ENCODE measurements at regions not wholly inside any gene's neighbourhood (a gene's known extent, or its start where the extent isn't known, plus 50 kb on each side); places are given as distances from the start of the nearest gene placed in this dataset.

DNA sequence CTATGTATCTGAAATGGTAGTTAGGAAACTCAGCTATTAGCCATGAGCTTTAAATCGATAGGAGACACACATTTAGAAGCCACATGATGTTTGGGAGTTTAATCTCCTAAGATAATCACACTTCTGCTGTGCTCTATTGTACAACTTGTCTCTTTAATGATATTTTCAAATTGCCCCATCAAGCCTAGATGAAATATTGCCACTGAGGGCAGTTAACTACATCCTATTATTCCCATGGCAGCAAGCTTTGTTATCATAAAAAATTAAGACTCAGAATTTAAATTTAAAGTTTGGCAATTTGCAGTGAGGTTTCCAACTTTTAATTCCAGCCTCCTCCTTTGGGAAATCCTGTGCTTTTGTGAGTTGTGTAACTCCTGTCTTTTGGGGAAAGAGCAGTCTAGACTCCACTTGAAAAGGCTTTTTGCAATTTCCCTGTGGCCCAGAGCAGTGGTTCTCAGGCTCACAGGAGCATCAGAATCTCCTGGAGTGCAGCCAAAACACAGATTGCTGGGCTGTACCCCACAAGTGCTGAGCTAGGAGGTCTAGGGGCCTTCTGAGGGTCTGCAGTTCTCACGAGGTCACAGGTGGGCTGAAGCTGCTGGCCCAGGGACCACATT, 792.4 kb downstream of the QKI start:
- Histone ChIP-seq H3K27me3 (ENCODE audit: control insufficient read depth, insufficient read depth) (no peaks in the 10 kb centered on the region), H3K27ac (ENCODE audit: low read length) (no peak overlapping the region), H3K9me3 (ENCODE audit: control insufficient read depth, low read length) (no peaks in the 10 kb centered on the region), H3K4me1 (ENCODE audit: control insufficient read depth, insufficient read depth, low read length) (peaks cover 2% of the 10 kb centered on the region), H3K4me3 (ENCODE audit: low read length) (no peak overlapping the region)
- intact Hi-C loops (cut with DNase I): no loop called here
- 85% methylated on average over 2 of the region's 2 CpGs for WGBS
- no peak for DNase-seq
- ATAC-seq: peak; percentile 29 to 51

DNA sequence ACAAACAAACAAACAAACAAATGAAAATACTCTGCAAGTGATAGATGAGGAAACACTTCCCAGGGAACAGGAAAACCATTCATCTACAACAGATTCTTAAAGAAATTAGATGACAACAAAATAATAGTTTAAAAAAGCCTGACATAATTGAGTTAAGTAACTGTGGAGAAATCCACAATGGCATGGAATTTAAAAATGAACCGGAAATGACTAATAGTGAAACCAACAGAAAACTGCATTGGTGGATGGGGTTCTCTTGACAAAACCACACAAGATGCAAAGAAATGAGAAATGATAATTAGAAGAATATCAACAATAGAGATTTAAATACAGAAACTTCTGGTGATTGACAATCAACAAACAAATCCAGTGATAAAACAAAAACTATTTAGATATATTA, 785.6 kb downstream of the QKI start:
- WGBS: 82% methylated on average over 1 of the region's 1 CpG
- H3K4me1 ChIP-seq (ENCODE audit: control insufficient read depth, insufficient read depth, low read length): no peaks in the 10 kb centered on the region
- H3K27me3 ChIP-seq (ENCODE audit: control insufficient read depth, insufficient read depth): no peaks in the 10 kb centered on the region
- H3K27ac ChIP-seq (ENCODE audit: low read length): no peak overlapping the region
- ATAC-seq (no peak), DNase-seq (no peak)
- no peak overlapping the region for H3K4me3 ChIP-seq (ENCODE audit: low read length)
- no peaks in the 10 kb centered on the region for H3K9me3 ChIP-seq (ENCODE audit: control insufficient read depth, low read length)
- intact Hi-C loops (cut with DNase I): no loop called here

DNA sequence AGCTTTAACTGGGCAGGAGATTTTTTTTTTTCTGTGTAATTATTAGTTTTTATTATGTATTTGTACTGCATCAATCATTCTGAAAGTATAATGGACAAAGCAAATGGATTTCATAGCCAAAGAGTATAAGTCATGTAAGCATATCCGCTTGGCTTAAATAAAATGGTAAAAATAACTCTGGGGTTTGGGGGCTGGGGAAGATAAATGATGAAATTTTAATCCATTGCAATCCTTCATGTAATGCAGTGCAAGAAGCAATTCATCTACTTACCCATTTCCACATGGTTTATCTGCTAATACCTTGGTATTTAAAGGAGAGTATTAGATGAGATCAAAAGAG, 781.4 kb downstream of the QKI start:
- intact Hi-C loops (cut with DNase I): no loop called here
- Histone ChIP-seq H3K27ac (ENCODE audit: low read length) (no peak overlapping the region), H3K27me3 (ENCODE audit: control insufficient read depth, insufficient read depth) (no peaks in the 10 kb centered on the region), H3K4me1 (ENCODE audit: control insufficient read depth, insufficient read depth, low read length) (no peaks in the 10 kb centered on the region), H3K9me3 (ENCODE audit: control insufficient read depth, low read length) (no peaks in the 10 kb centered on the region), H3K4me3 (ENCODE audit: low read length) (no peak overlapping the region)
- WGBS: 73% methylated on average over 1 of the region's 1 CpG
- DNase-seq (no peak), ATAC-seq (no peak)

DNA sequence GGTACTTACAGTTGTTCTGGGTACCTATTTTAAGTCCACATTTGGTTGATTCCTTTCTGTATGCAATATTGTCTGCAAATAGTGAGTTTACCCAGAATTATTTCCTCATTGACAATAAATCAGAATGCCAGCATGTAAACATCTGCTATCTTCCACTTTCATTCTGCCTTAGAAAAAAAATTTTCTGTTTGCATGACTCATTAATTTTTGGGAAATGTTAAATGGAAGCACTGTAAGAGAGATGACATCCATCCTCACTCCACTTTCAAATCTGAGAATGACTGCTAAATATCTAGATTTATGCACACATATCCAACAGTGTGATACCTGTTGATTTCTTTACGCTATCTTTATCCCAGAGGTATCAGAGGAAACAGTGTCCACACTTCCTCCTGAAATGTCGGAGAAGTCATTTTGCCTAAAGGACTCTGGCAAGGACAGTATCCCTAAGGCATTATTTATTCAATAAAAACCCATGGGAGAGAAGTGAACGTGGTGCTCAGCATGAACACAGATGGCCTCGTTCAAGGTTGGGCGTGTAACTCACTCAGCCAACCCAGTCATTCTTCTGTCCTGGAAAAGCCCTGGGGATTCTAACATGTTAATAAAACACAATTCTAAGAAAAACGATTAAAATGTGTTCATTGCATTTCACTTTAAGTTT, 780.9 kb downstream of the QKI start:
- Histone ChIP-seq H3K4me1 (ENCODE audit: control insufficient read depth, insufficient read depth, low read length) (no peaks in the 10 kb centered on the region), H3K27ac (ENCODE audit: low read length) (no peak overlapping the region), H3K27me3 (ENCODE audit: control insufficient read depth, insufficient read depth) (no peaks in the 10 kb centered on the region), H3K4me3 (ENCODE audit: low read length) (no peak overlapping the region), H3K9me3 (ENCODE audit: control insufficient read depth, low read length) (no peaks in the 10 kb centered on the region)
- 51% methylated on average over 6 of the region's 6 CpGs for WGBS
- intact Hi-C loops (cut with DNase I): no loop called here
- DNase-seq (no peak), ATAC-seq (no peak)

DNA sequence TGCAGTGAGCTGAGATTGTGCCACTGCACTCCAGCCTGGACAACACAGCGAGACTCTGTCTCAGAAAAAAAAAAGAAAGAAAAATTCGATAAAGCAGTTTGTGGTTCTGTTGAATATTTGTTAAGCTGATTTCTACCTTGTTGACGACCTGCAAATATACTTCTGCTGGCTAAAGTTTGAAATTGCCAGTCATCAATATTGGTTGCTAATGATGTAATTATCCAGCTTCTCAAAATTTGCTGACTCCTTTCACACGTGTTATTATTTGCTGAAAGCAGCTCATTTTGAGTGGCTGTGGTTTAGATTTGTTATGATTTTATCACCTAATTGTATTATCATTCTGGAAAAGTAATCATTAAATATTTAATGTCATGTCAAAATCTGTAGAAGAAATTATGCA, 774.3 kb downstream of the QKI start:
- Histone ChIP-seq H3K27ac (ENCODE audit: low read length) (no peak overlapping the region), H3K27me3 (ENCODE audit: control insufficient read depth, insufficient read depth) (no peaks in the 10 kb centered on the region), H3K4me3 (ENCODE audit: low read length) (no peak overlapping the region), H3K9me3 (ENCODE audit: control insufficient read depth, low read length) (no peaks in the 10 kb centered on the region), H3K4me1 (ENCODE audit: control insufficient read depth, insufficient read depth, low read length) (no peaks in the 10 kb centered on the region)
- DNase-seq: no peak
- WGBS: 89% methylated on average over 4 of the region's 4 CpGs
- no peak for ATAC-seq
- intact Hi-C loops (cut with DNase I): no loop called here

DNA sequence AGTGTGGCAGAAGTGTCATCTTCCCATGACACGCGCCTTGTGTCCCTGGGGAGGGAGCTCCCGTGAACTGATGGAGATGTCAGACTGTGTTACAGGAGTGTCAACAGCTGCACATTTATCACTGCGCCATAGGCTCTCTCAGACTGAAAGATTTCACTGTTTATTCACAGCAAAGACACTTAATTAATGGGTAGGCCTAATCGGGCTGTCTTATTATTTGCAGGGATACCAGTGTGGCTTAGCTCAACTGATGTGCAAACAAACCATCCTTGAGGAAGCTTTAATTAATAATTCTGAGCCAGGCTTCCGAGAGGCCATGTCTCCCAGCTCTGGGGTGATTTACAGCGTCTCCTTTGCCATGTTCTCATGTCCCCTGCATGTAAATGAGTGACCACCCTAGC, 771.0 kb downstream of the QKI start:
- WGBS: 60% methylated on average over 7 of the region's 7 CpGs
- Histone ChIP-seq H3K27ac (ENCODE audit: low read length) (no peak overlapping the region), H3K9me3 (ENCODE audit: control insufficient read depth, low read length) (no peaks in the 10 kb centered on the region), H3K4me1 (ENCODE audit: control insufficient read depth, insufficient read depth, low read length) (no peaks in the 10 kb centered on the region), H3K27me3 (ENCODE audit: control insufficient read depth, insufficient read depth) (no peaks in the 10 kb centered on the region), H3K4me3 (ENCODE audit: low read length) (no peak overlapping the region)
- no peak for DNase-seq
- no peak for ATAC-seq
- intact Hi-C loops (cut with DNase I): no loop called here

DNA sequence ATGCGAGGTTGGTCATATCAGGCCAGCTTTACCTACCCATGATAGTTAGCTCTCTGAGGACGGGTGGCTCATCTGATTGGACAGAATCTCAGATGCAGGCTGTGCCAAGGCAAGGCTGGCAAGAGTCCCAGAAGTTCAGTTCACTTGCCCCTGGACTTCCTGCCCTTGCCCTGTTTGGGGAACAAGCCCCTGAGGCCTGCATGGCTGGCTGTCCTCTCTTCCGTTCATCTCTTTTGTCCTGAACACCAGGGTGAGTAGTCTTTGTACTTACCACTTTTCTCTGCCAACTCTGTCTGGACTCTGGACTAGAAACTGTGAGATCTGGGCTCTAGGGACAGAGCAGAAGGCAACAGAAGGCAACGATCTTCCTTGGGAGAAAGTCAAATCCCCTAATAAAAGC, 769.9 kb downstream of the QKI start:
- no peak for DNase-seq
- peak in 1 of 2 donors; percentile 71 for ATAC-seq
- Histone ChIP-seq H3K27ac (ENCODE audit: low read length) (no peak overlapping the region), H3K4me1 (ENCODE audit: control insufficient read depth, insufficient read depth, low read length) (no peaks in the 10 kb centered on the region), H3K27me3 (ENCODE audit: control insufficient read depth, insufficient read depth) (no peaks in the 10 kb centered on the region), H3K9me3 (ENCODE audit: control insufficient read depth, low read length) (no peaks in the 10 kb centered on the region), H3K4me3 (ENCODE audit: low read length) (no peak overlapping the region)
- 55% methylated on average over 4 of the region's 4 CpGs for WGBS
- intact Hi-C loops (cut with DNase I): no loop called here

DNA sequence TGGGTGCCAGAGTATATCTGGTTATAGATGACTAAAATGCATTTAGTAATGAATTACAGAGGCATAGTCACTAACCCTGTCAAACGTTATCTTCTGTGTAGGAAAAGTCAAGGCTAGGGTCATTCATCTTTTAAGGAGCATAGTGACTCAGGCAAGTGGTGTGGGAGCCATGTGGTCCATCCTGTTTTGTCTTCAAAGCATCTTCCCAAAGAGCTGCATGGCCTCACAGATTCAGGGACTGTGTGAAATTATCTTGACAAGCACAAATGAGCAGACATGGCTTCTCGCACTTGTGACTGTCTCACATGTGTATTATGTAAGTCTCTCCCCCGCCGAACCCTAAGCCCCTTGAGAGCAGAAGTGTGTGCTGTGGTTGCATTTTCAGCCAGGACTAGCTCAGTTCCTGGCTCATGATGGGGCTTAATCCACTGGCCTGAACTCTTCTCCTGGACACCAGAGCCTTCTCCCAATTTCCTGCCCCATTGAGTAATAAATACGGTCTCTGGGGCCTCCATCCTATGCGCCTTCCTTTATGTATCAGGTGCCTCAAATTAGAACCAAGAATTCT, 769.1 kb downstream of the QKI start:
- Histone ChIP-seq H3K4me3 (ENCODE audit: low read length) (no peak overlapping the region), H3K27ac (ENCODE audit: low read length) (no peak overlapping the region), H3K27me3 (ENCODE audit: control insufficient read depth, insufficient read depth) (no peaks in the 10 kb centered on the region), H3K4me1 (ENCODE audit: control insufficient read depth, insufficient read depth, low read length) (no peaks in the 10 kb centered on the region), H3K9me3 (ENCODE audit: control insufficient read depth, low read length) (no peaks in the 10 kb centered on the region)
- intact Hi-C loops (cut with DNase I): no loop called here
- DNase-seq: no peak
- peak in 1 of 2 donors; percentile 56 for ATAC-seq
- WGBS: 72% methylated on average over 6 of the region's 6 CpGs

DNA sequence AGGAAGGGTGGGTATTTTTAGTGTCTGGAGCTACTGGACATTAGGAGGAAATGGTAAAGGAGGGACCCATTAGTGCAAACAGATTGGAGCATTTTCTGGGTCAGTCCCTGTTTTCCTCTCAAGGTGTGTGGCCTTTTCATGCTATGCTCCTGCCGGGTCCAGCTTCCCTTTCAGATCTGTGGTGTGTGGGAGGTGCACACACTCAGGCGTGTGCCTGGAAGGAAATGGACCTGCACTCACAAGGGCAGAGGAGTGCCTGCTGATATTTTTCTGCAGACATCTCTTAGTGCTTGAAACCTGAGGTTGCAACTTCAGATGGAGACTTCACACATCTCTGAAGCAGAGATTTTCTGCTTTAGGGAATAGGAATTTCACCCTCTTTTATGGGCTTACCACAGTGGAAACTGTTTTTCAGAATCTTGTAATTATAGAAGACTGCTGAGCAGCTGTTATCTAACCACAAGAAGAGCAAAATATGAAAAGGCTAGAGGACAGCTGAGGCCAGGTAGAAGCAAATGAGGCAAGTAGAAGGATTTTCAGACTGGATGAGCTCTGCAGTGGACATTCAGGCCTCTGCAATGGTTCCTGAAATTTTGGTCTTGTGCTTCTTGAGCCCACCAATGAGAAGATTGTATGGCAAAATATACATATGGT, 764.3 kb downstream of the QKI start:
- Histone ChIP-seq H3K27ac (ENCODE audit: low read length) (no peak overlapping the region), H3K27me3 (ENCODE audit: control insufficient read depth, insufficient read depth) (no peaks in the 10 kb centered on the region), H3K4me1 (ENCODE audit: control insufficient read depth, insufficient read depth, low read length) (no peaks in the 10 kb centered on the region), H3K9me3 (ENCODE audit: control insufficient read depth, low read length) (no peaks in the 10 kb centered on the region), H3K4me3 (ENCODE audit: low read length) (no peak overlapping the region)
- ATAC-seq (no peak), DNase-seq (no peak)
- 45% methylated on average over 2 of the region's 2 CpGs for WGBS
- intact Hi-C loops (cut with DNase I): no loop called here

DNA sequence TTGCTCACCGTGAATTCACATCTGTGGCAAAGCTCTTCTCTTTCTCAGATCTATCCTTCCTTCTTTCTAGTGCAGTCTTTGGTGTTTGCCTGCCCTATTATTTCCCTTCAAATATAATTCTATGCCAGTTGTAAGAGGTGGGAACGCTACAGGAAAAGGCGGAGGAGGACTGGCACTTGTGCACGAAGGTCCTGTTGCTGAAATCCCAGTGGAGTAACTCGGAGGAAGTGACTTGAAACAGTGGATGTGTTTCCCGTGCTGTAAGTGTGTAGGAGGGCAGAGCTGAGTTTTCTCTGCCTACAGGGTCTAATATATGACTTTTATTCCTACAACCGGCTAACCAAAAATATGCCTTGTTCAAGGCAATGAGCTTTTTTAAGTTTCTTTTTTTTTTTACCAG, 754.8 kb downstream of the QKI start:
- H3K4me3 ChIP-seq (ENCODE audit: low read length): no peak overlapping the region
- DNase-seq: no peak
- H3K9me3 ChIP-seq (ENCODE audit: control insufficient read depth, low read length): no peaks in the 10 kb centered on the region
- WGBS: 69% methylated on average over 7 of the region's 7 CpGs
- intact Hi-C loops (cut with DNase I): no loop called here
- no peak overlapping the region for H3K27ac ChIP-seq (ENCODE audit: low read length)
- no peaks in the 10 kb centered on the region for H3K4me1 ChIP-seq (ENCODE audit: control insufficient read depth, insufficient read depth, low read length)
- no peak for ATAC-seq
- no peaks in the 10 kb centered on the region for H3K27me3 ChIP-seq (ENCODE audit: control insufficient read depth, insufficient read depth)

DNA sequence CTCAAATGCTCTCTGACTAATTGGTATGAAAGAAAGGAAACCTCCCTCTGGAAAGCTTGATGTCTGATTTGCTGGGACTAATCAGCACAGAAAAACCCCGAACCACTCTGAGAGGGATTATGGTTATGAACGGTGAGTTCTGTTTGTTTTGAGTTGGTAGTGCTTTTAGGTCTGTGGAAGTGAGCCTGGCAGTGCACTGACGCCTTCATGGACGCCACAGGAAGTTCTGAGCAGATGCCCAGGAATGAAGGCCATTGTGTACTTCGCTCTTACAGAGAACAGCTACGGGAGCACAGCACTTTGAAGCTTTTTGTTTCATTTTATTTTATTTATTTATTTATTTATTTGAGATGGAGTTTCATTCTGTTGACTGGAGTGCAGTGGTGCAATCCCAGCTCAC, 754.1 kb downstream of the QKI start:
- no peak for DNase-seq
- WGBS: 67% methylated on average over 6 of the region's 6 CpGs
- H3K4me3 ChIP-seq (ENCODE audit: low read length): no peak overlapping the region
- H3K27me3 ChIP-seq (ENCODE audit: control insufficient read depth, insufficient read depth): no peaks in the 10 kb centered on the region
- H3K27ac ChIP-seq (ENCODE audit: low read length): no peak overlapping the region
- intact Hi-C loops (cut with DNase I): no loop called here
- no peak for ATAC-seq
- no peaks in the 10 kb centered on the region for H3K9me3 ChIP-seq (ENCODE audit: control insufficient read depth, low read length)
- no peaks in the 10 kb centered on the region for H3K4me1 ChIP-seq (ENCODE audit: control insufficient read depth, insufficient read depth, low read length)

Measured in right cardiac atrium (tissue), 5 donors.